ENCODE measurements at regions not wholly inside any gene's neighbourhood (a gene's known extent, or its start where the extent isn't known, plus 50 kb on each side); places are given as distances from the start of the nearest gene placed in this dataset.

DNA sequence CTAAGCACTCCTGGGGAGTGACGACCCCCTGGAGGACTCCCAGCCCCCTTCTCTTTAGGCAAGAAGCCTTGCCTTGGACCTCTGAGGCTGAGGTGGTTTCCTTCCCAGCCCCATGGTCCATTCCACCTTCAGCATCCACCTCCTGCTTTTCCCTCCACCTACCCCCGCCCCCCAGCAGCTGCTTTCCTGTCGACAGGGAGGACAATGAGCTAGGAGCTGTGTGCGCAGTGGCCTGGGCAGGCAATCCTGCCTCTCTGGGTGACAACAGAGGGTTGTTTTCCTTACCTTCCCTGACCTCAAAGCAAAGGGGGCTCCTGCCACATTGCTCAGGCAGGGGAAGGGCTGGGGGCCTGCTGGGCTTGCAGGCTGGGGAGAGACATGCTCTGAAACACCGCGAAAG is 123.5 kb downstream of the BCOR start:
- TF ChIP-seq, protein P1, sequence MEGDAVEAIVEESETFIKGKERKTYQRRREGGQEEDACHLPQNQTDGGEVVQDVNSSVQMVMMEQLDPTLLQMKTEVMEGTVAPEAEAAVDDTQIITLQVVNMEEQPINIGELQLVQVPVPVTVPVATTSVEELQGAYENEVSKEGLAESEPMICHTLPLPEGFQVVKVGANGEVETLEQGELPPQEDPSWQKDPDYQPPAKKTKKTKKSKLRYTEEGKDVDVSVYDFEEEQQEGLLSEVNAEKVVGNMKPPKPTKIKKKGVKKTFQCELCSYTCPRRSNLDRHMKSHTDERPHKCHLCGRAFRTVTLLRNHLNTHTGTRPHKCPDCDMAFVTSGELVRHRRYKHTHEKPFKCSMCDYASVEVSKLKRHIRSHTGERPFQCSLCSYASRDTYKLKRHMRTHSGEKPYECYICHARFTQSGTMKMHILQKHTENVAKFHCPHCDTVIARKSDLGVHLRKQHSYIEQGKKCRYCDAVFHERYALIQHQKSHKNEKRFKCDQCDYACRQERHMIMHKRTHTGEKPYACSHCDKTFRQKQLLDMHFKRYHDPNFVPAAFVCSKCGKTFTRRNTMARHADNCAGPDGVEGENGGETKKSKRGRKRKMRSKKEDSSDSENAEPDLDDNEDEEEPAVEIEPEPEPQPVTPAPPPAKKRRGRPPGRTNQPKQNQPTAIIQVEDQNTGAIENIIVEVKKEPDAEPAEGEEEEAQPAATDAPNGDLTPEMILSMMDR (IDR thresholded peaks at IDR 0.05), result no peak
- Mint-ChIP-seq H3K4me1 (ENCODE audit: low read depth) (peaks cover 11% of the 10 kb centered on the region), H3K27ac (no peak overlapping the region), H3K27me3 (ENCODE audit: insufficient read depth) (no peaks in the 10 kb centered on the region), H3K4me3 (no peak overlapping the region), H3K9me3 (peaks cover 6% of the 10 kb centered on the region; the same call in 1 of the 2 replicates), H3K36me3 (ENCODE audit: low read depth) (peaks cover 6% of the 10 kb centered on the region)
- DNase-seq, result no peak

DNA sequence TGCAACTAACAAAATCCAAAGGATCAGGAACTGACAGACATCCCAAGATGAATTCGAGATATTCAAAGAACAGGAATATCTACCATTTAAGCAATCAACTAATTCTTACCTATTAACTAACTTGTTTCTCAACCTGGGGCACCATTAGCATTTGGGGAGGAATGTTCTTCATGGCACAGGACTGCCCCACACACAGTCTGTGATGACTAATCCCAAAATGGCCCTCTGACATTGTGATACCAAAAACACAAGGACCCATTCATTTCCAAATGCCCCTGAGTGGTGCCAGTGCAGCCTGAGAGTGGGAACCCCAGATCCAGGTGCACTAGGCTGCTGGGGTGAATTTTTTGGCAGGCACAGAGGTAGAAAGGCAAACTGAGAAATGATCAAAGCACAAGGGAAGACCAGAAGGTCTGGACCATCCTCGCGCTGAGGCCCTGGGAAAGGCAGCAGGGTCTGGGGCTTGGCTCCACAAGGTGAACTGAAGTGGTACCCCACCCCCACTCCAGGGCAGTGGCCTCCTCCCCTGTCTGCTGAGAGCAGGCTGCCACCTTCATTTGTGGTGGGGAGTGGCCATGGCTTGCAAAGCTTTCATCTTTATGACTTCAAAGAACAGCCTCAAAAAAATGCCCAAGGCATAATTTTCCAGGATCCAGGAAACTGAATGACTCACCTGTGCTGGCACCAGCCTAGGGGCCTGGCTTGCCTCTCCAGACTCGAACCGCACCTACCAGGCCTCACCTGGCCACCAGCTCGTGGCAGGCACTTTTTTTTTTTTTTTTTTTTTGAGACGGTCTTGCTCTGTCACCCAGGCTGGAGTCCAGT is 122.4 kb downstream of the BCOR start:
- Mint-ChIP-seq H3K27me3 (ENCODE audit: insufficient read depth) (no peaks in the 10 kb centered on the region), H3K9me3 (peaks cover 6% of the 10 kb centered on the region; the same call in 1 of the 2 replicates), H3K27ac (no peak overlapping the region), H3K4me1 (ENCODE audit: low read depth) (peaks cover 11% of the 10 kb centered on the region), H3K4me3 (no peak overlapping the region), H3K36me3 (ENCODE audit: low read depth) (peaks cover 6% of the 10 kb centered on the region)
- TF ChIP-seq, protein P1 (IDR thresholded peaks at IDR 0.05), result no peak
- DNase-seq, result no peak

DNA sequence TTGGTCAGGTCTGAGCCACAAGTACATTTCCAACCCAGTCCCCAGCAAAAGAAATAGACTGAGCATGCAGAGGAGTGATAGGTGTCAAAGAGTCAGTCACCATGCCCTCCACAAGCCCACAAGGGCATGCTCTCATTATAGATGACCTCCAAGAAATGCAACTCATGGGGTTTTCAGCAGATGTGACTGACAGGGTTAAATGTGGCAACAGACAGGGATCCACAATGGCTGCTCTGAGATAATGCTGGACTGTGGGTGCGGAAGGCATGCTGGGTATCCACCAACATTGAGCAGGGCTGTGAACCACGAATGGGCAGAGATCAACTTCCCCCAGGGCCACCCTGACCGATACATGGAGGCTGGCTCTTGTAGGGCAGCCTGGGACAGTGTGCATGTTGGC is 115.8 kb downstream of the BCOR start:
- no peak overlapping the region for H3K27ac Mint-ChIP-seq
- no peaks in the 10 kb centered on the region for H3K9me3 Mint-ChIP-seq
- no peak overlapping the region for H3K4me3 Mint-ChIP-seq
- DNase-seq, result no peak
- H3K4me1 Mint-ChIP-seq (ENCODE audit: low read depth), result no peaks in the 10 kb centered on the region
- TF ChIP-seq, protein P1 (IDR thresholded peaks at IDR 0.05), result no peak
- H3K27me3 Mint-ChIP-seq (ENCODE audit: insufficient read depth), result peaks cover 2% of the 10 kb centered on the region; the same call in 1 of the 2 replicates
- no peaks in the 10 kb centered on the region for H3K36me3 Mint-ChIP-seq (ENCODE audit: low read depth)

DNA sequence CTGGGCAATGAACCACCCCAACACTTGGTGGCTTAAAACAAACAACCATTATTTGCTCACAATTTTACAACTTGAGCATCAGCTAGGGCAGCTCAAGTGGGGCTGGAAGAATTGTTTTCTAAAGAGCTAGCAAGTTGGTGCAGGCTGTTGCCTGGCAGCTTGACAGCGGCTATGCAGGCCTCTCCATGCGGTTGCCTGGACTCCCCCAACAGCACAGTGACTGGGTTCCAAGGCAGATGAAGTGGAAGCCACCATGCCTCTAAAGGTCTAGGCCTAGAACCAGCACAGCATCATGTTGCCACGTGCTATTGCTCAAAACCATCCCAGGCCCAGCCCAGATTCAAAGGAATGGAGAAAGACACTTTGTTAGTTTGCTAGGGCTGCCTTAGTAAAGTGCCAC is 114.8 kb downstream of the BCOR start:
- no peak overlapping the region for H3K4me3 Mint-ChIP-seq
- H3K4me1 Mint-ChIP-seq (ENCODE audit: low read depth), result no peaks in the 10 kb centered on the region
- no peak for DNase-seq
- H3K27ac Mint-ChIP-seq, result no peak overlapping the region
- TF ChIP-seq, protein P1 (IDR thresholded peaks at IDR 0.05), result no peak
- no peaks in the 10 kb centered on the region for H3K9me3 Mint-ChIP-seq
- peaks cover 2% of the 10 kb centered on the region; the same call in 1 of the 2 replicates for H3K27me3 Mint-ChIP-seq (ENCODE audit: insufficient read depth)
- H3K36me3 Mint-ChIP-seq (ENCODE audit: low read depth), result no peaks in the 10 kb centered on the region

DNA sequence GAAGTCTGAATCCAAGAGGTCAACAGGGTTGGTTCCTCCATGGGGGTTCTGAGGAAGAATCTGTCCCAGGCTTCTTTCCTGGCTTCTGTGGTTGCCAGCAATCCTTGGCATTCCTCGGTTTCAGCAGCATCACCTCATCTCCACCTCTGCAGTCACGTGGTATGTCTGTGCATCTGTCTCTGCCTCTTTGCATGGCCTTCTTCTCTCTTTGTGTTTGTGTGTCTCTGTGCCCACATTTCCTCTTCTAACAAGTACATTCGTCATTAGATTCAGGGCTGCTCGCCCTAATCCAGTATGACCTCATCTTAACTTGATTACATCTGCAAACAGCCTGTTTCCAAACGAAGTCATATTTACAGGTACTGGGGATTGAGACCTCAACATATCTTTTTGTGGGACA is 114.0 kb downstream of the BCOR start:
- H3K4me3 Mint-ChIP-seq, result no peak overlapping the region
- H3K27ac Mint-ChIP-seq, result no peak overlapping the region
- TF ChIP-seq, protein P1 (IDR thresholded peaks at IDR 0.05), result no peak
- H3K27me3 Mint-ChIP-seq (ENCODE audit: insufficient read depth), result peaks cover 2% of the 10 kb centered on the region; the same call in 1 of the 2 replicates
- no peak for DNase-seq
- H3K4me1 Mint-ChIP-seq (ENCODE audit: low read depth), result no peaks in the 10 kb centered on the region
- H3K36me3 Mint-ChIP-seq (ENCODE audit: low read depth), result no peaks in the 10 kb centered on the region
- H3K9me3 Mint-ChIP-seq, result no peaks in the 10 kb centered on the region

Data from HFFc6 (cell line).